Femur (tissue), 1 donor: ENCODE measurements at regions not wholly inside any gene's neighbourhood (a gene's known extent, or its start where the extent isn't known, plus 50 kb on each side); places are given as distances from the start of the nearest gene placed in this dataset.
"Not testable (repeated sequence)": the region's sequence is repeated elsewhere in the genome, so short reads cannot be mapped to it uniquely, and the experiment has no call there.

Experiments
- DNase-seq: peaks from one replicate; pipeline ENCODE4 v3.0.0-alpha.2; 2017

GRCh38 chr2:7835151-7835550 lies 846.7 kb upstream of the ID2 start:
- no peak for DNase-seq

- DNase-seq: no peak
Measured at GRCh38 chr2:7835693-7836680, 845.9 kb upstream of the ID2 start.

- DNase-seq: no peak
Measured at GRCh38 chr2:7837237-7837760, 844.6 kb upstream of the ID2 start.

GRCh38 chr2:7838669-7839068 lies 843.2 kb upstream of the ID2 start:
- no peak for DNase-seq

GRCh38 chr2:7840651-7841380 lies 841.0 kb upstream of the ID2 start:
- DNase-seq: no peak

- DNase-seq: no peak
Measured at GRCh38 chr2:7841751-7842150, 840.1 kb upstream of the ID2 start.

- DNase-seq: no peak
Measured at GRCh38 chr2:7844414-7844965, 837.4 kb upstream of the ID2 start.

GRCh38 chr2:7845332-7845731 lies 836.5 kb upstream of the ID2 start:
- no peak for DNase-seq

- DNase-seq: no peak
Measured at GRCh38 chr2:7846607-7847006, 835.2 kb upstream of the ID2 start.

- DNase-seq: no peak
Measured at GRCh38 chr2:7847321-7847720, 834.5 kb upstream of the ID2 start.

GRCh38 chr2:7849027-7849426 lies 832.8 kb upstream of the ID2 start:
- no peak for DNase-seq

GRCh38 chr2:7849531-7849930 lies 832.3 kb upstream of the ID2 start:
- DNase-seq: no peak

GRCh38 chr2:7852546-7852945 lies 829.3 kb upstream of the ID2 start:
- no peak for DNase-seq

- DNase-seq: no peak
Measured at GRCh38 chr2:7857904-7858303, 824.0 kb upstream of the ID2 start.

- DNase-seq: no peak
Measured at GRCh38 chr2:7858624-7859023, 823.2 kb upstream of the ID2 start.

- no peak for DNase-seq
Measured at GRCh38 chr2:7860693-7861092, 821.2 kb upstream of the ID2 start.

GRCh38 chr2:7861910-7862702 lies 819.8 kb upstream of the ID2 start:
- no peak for DNase-seq

GRCh38 chr2:7866104-7866503 lies 815.8 kb upstream of the ID2 start:
- DNase-seq: no peak

- no peak for DNase-seq
Measured at GRCh38 chr2:7866825-7867224, 815.0 kb upstream of the ID2 start.

- no peak for DNase-seq
Measured at GRCh38 chr2:7867867-7868266, 814.0 kb upstream of the ID2 start.

- no peak for DNase-seq
Measured at GRCh38 chr2:7868836-7869235, 813.0 kb upstream of the ID2 start.

- DNase-seq: not testable (repeated sequence)
Measured at GRCh38 chr2:7876445-7876844, 805.4 kb upstream of the ID2 start.

- not testable (repeated sequence) for DNase-seq
Measured at GRCh38 chr2:7878266-7878665, 803.6 kb upstream of the ID2 start.
